ENCODE measurements at regions not wholly inside any gene's neighbourhood (a gene's known extent, or its start where the extent isn't known, plus 50 kb on each side); places are given as distances from the start of the nearest gene placed in this dataset.

- no peak for DNase-seq (ENCODE audit: low read depth)
Observed at GRCh38 chr4:71156616-71157015, 163.2 kb downstream of the DCK start.

GRCh38 chr4:71162386-71162785 is 168.9 kb downstream of the DCK start:
- DNase-seq (ENCODE audit: low read depth): no peak

- DNase-seq (ENCODE audit: low read depth): no peak
Observed at GRCh38 chr4:71163317-71163716, 169.9 kb downstream of the DCK start.

- DNase-seq (ENCODE audit: low read depth): no peak
Observed at GRCh38 chr4:71167083-71167482, 171.7 kb upstream of the SLC4A4 start.

- no peak for DNase-seq (ENCODE audit: low read depth)
Observed at GRCh38 chr4:71171592-71171991, 167.2 kb upstream of the SLC4A4 start.

- no peak for DNase-seq (ENCODE audit: low read depth)
Observed at GRCh38 chr4:71181332-71181731, 157.5 kb upstream of the SLC4A4 start.

- peak; percentile 56 for DNase-seq (ENCODE audit: low read depth)
Observed at GRCh38 chr4:71184195-71184781, 154.5 kb upstream of the SLC4A4 start.

- DNase-seq (ENCODE audit: low read depth): no peak
Observed at GRCh38 chr4:71185037-71185436, 153.8 kb upstream of the SLC4A4 start.

GRCh38 chr4:71186257-71186565 is 152.6 kb upstream of the SLC4A4 start:
- DNase-seq (ENCODE audit: low read depth): no peak

GRCh38 chr4:71186566-71187403 is 152.0 kb upstream of the SLC4A4 start:
- DNase-seq (ENCODE audit: low read depth): peak; percentile 43

- peak; percentile 23 for DNase-seq (ENCODE audit: low read depth)
Observed at GRCh38 chr4:71187404-71188155, 151.2 kb upstream of the SLC4A4 start.

GRCh38 chr4:71188156-71188640 is 150.6 kb upstream of the SLC4A4 start:
- DNase-seq (ENCODE audit: low read depth): no peak

GRCh38 chr4:71188951-71189350 is 149.9 kb upstream of the SLC4A4 start:
- DNase-seq (ENCODE audit: low read depth): no peak

- no peak for DNase-seq (ENCODE audit: low read depth)
Observed at GRCh38 chr4:71189471-71189870, 149.3 kb upstream of the SLC4A4 start.

- no peak for DNase-seq (ENCODE audit: low read depth)
Observed at GRCh38 chr4:71194454-71194853, 144.4 kb upstream of the SLC4A4 start.

GRCh38 chr4:71195924-71196323 is 142.9 kb upstream of the SLC4A4 start:
- peak; percentile 77 for DNase-seq (ENCODE audit: low read depth)

- no peak for DNase-seq (ENCODE audit: low read depth)
Observed at GRCh38 chr4:71198958-71199357, 139.9 kb upstream of the SLC4A4 start.

GRCh38 chr4:71201057-71201456 is 137.8 kb upstream of the SLC4A4 start:
- DNase-seq (ENCODE audit: low read depth): no peak

- no peak for DNase-seq (ENCODE audit: low read depth)
Observed at GRCh38 chr4:71201817-71202576, 136.8 kb upstream of the SLC4A4 start.

- no peak for DNase-seq (ENCODE audit: low read depth)
Observed at GRCh38 chr4:71202705-71203104, 136.1 kb upstream of the SLC4A4 start.

- no peak for DNase-seq (ENCODE audit: low read depth)
Observed at GRCh38 chr4:71204056-71204455, 134.8 kb upstream of the SLC4A4 start.

GRCh38 chr4:71206763-71207162 is 132.1 kb upstream of the SLC4A4 start:
- DNase-seq (ENCODE audit: low read depth): peak; percentile 61

Data from LHCN-M2 (cell line).